GM19467 (cell line): ENCODE measurements at regions not wholly inside any gene's neighbourhood (a gene's known extent, or its start where the extent isn't known, plus 50 kb on each side); places are given as distances from the start of the nearest gene placed in this dataset.
"Not testable (repeated sequence)": the region's sequence is repeated elsewhere in the genome, so short reads cannot be mapped to it uniquely, and the experiment has no call there.

Source experiments
- ATAC-seq: cut with Tn5 transposase; IDR thresholded peaks from one replicate; pipeline ENCODE4 v1.9.1; 2021; ENCODE audit warnings: mild to moderate bottlenecking, moderate library complexity; ENCODE audit not compliant: unreplicated experiment

GRCh38 chr17:445839-446238 lies 93.2 kb upstream of the RPH3AL start, which contains the start of gene RFLNB:
Gene RFLNB (minus strand): TSS chr17:445939.
- not testable (repeated sequence) for ATAC-seq

- no peak for ATAC-seq
Observed at GRCh38 chr17:444879-445454, 92.4 kb upstream of the RPH3AL start.

- no peak for ATAC-seq
Observed at GRCh38 chr17:443109-443508, 90.5 kb upstream of the RPH3AL start.

GRCh38 chr17:441155-441950 lies 88.7 kb upstream of the RPH3AL start:
- ATAC-seq = no peak

- no peak for ATAC-seq
Observed at GRCh38 chr17:438191-438590, 85.6 kb upstream of the RPH3AL start.

- ATAC-seq = no peak
Observed at GRCh38 chr17:437545-437944, 84.9 kb upstream of the RPH3AL start.

GRCh38 chr17:436571-436970 lies 84.0 kb upstream of the RPH3AL start:
- no peak for ATAC-seq

- not testable (repeated sequence) for ATAC-seq
Observed at GRCh38 chr17:432471-432870, 79.9 kb upstream of the RPH3AL start.

- ATAC-seq = no peak
Observed at GRCh38 chr17:431494-431893, 78.9 kb upstream of the RPH3AL start.

- no peak for ATAC-seq
Observed at GRCh38 chr17:429589-429988, 77.0 kb upstream of the RPH3AL start.

GRCh38 chr17:428414-428813 lies 75.8 kb upstream of the RPH3AL start:
- ATAC-seq = no peak

- no peak for ATAC-seq
Observed at GRCh38 chr17:427891-428290, 75.3 kb upstream of the RPH3AL start.

- no peak for ATAC-seq
Observed at GRCh38 chr17:427327-427726, 74.7 kb upstream of the RPH3AL start.

- ATAC-seq = no peak
Observed at GRCh38 chr17:422196-422930, 69.8 kb upstream of the RPH3AL start.

- ATAC-seq = no peak
Observed at GRCh38 chr17:420479-421175, 68.0 kb upstream of the RPH3AL start.

- ATAC-seq = no peak
Observed at GRCh38 chr17:419073-419735, 66.6 kb upstream of the RPH3AL start.

GRCh38 chr17:418421-418751 lies 65.8 kb upstream of the RPH3AL start:
- ATAC-seq = no peak

GRCh38 chr17:417691-418420 lies 65.2 kb upstream of the RPH3AL start:
- ATAC-seq = no peak

- peak; percentile 52 for ATAC-seq
Observed at GRCh38 chr17:416293-417206, 63.9 kb upstream of the RPH3AL start.
